ENCODE measurements at regions not wholly inside any gene's neighbourhood (a gene's known extent, or its start where the extent isn't known, plus 50 kb on each side); places are given as distances from the start of the nearest gene placed in this dataset.

DNA sequence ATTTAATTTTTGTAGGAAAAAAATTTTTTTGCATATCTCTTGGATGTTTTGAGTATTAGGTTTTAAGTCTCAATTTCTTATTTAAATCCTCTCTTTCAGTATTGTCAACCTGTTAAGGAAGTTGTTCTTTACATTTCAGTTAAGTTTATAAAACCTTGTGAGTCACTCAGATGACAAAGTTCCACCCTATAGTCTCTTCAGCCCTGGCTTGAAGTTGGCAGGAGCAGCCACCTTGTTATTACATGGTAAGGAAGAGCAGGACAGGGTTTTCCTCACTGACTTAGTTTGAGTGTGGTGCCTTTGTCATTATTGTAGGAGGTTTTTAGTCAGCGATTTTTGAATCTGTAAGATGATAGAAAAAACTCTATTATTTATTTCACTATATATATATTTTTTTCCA lies 2143.9 kb downstream of the MRPL39 start:
- TF ChIP-seq GATA2 (IDR thresholded peaks at IDR 0.05; ENCODE audit: low read depth, low read length), result no peak
- no peak for TF ChIP-seq GATA3 (IDR thresholded peaks at IDR 0.05; ENCODE audit: low read depth, low read length)
